ENCODE measurements at regions not wholly inside any gene's neighbourhood (a gene's known extent, or its start where the extent isn't known, plus 50 kb on each side); places are given as distances from the start of the nearest gene placed in this dataset.

DNA sequence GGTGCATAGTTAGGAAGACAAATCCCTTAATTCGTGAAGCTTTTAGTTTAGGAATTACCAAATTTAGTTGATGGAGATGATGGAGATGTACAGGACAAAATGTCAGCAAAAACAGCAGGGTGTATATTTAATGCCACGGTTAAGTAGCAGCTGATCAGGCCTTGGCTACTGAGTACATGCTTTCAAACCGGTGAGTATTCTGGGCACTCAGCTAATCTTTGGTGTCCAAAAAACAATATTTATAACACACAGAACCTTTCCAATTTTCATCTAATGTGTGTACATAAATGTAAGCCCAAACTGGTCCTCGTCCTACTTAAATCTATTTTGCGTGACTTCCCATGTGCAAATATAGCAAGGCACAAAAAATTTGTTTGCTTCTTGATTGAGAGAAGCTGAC, 703.4 kb upstream of the LINC00305 start:
- no peak for DNase-seq (ENCODE audit: low spot score)
- Histone ChIP-seq H3K27ac (no peak overlapping the region), H3K4me3 (no peak overlapping the region)
- TF ChIP-seq, protein P1, sequence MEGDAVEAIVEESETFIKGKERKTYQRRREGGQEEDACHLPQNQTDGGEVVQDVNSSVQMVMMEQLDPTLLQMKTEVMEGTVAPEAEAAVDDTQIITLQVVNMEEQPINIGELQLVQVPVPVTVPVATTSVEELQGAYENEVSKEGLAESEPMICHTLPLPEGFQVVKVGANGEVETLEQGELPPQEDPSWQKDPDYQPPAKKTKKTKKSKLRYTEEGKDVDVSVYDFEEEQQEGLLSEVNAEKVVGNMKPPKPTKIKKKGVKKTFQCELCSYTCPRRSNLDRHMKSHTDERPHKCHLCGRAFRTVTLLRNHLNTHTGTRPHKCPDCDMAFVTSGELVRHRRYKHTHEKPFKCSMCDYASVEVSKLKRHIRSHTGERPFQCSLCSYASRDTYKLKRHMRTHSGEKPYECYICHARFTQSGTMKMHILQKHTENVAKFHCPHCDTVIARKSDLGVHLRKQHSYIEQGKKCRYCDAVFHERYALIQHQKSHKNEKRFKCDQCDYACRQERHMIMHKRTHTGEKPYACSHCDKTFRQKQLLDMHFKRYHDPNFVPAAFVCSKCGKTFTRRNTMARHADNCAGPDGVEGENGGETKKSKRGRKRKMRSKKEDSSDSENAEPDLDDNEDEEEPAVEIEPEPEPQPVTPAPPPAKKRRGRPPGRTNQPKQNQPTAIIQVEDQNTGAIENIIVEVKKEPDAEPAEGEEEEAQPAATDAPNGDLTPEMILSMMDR (IDR thresholded peaks at IDR 0.05) = no peak

DNA sequence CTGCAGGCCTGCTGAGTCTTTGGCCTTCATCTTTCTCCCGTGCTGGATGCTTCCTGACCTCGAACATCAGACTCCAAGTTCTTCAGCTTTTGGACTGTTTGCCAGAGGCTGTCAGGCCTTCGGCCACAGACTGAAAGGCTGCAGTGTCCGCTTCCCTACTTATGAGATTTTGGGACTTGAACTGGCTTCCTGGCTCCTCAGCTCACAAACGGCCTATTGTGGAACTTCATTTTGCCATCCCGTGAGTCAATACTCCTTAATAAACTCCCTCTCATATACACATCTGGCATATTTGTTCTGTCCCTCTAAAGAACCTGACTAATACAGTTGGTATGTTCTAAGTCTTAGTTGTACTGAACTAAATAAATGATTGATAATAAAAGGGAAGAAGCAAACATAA, 702.8 kb upstream of the LINC00305 start:
- Histone ChIP-seq H3K4me3 (no peak overlapping the region), H3K27ac (no peak overlapping the region)
- TF ChIP-seq, protein P1 (IDR thresholded peaks at IDR 0.05) = no peak
- DNase-seq (ENCODE audit: low spot score) = no peak

GRCh38 chr18:64850791-64851190, 701.9 kb upstream of the LINC00305 start:
- no peak overlapping the region for H3K27ac ChIP-seq
- TF ChIP-seq, protein P1 (IDR thresholded peaks at IDR 0.05) = no peak
- H3K4me3 ChIP-seq = no peak overlapping the region
- no peak for DNase-seq (ENCODE audit: low spot score)

- TF ChIP-seq, protein P1 (IDR thresholded peaks at IDR 0.05) = no peak
- no peak for DNase-seq (ENCODE audit: low spot score)
- no peak overlapping the region for H3K4me3 ChIP-seq
- H3K27ac ChIP-seq = no peak overlapping the region
These were observed 692.2 kb upstream of the LINC00305 start for GRCh38 chr18:64840911-64841701.

- no peak overlapping the region for H3K27ac ChIP-seq
- no peak overlapping the region for H3K4me3 ChIP-seq
- TF ChIP-seq, protein P1 (IDR thresholded peaks at IDR 0.05) = no peak
- DNase-seq (ENCODE audit: low spot score) = no peak
These were observed 661.5 kb upstream of the LINC00305 start for GRCh38 chr18:64810354-64810753.

DNA sequence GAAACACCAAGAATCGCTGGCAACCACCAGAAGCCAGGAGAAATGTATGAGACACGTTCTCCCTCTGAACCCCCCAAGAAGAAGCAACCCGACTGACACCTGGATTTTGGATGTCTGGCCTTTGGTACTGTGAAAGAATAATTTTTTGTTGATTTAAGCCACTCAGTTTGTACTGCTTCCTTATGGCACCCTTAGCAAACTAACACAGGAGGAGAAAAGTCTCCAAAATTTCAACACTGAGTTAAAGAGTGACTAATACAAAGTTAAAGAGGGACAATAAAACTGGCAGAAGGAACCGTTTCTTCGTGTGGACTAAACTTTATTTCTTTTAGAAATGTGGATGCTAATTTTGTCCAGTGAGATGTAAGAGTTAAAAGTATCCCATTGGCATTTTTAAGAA, 660.9 kb upstream of the LINC00305 start:
- no peak for DNase-seq (ENCODE audit: low spot score)
- TF ChIP-seq, protein P1 (IDR thresholded peaks at IDR 0.05) = no peak
- H3K4me3 ChIP-seq = no peak overlapping the region
- no peak overlapping the region for H3K27ac ChIP-seq

DNA sequence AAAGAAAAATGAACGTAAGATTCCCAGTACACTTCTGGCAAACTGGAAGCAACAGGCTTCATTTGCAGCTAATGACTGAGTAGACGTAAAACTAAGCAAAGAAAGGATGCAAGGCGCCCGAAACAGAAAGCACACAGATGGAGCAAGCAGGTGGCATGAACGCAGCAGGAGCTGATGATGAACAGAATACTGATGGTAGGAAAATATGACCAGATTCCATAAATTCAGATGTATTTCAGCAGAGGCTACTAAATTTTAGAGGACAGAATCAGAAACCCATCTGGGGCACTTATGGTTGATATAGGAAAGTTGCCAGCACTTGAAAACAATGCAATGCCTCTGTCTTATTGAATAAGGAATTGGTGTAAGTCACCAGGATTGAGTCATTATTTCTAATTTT, 658.7 kb upstream of the LINC00305 start:
- no peak for DNase-seq (ENCODE audit: low spot score)
- TF ChIP-seq, protein P1 (IDR thresholded peaks at IDR 0.05) = no peak
- Histone ChIP-seq H3K4me3 (no peak overlapping the region), H3K27ac (no peak overlapping the region)

All from coronary artery (tissue), 2 donors.